ENCODE measurements at regions not wholly inside any gene's neighbourhood (a gene's known extent, or its start where the extent isn't known, plus 50 kb on each side); places are given as distances from the start of the nearest gene placed in this dataset.

GRCh38 chr2:120517751-120518469 lies 172.0 kb downstream of the INHBB start (continued):
- TF ChIP-seq POLR2AphosphoS5 (IDR thresholded peaks at IDR 0.05; ENCODE audit: low read length) (no peak), NFYB (IDR thresholded peaks at IDR 0.05; ENCODE audit: insufficient read depth, low read depth, low read length) (no peak), SMC3 (IDR thresholded peaks at IDR 0.05; ENCODE audit: borderline replicate concordance, low read length) (no peak), RUNX3 (IDR thresholded peaks at IDR 0.05; ENCODE audit: low read length) (no peak), DPF2 (IDR thresholded peaks at IDR 0.05) (no peak)
- TF ChIP-seq, protein P1, sequence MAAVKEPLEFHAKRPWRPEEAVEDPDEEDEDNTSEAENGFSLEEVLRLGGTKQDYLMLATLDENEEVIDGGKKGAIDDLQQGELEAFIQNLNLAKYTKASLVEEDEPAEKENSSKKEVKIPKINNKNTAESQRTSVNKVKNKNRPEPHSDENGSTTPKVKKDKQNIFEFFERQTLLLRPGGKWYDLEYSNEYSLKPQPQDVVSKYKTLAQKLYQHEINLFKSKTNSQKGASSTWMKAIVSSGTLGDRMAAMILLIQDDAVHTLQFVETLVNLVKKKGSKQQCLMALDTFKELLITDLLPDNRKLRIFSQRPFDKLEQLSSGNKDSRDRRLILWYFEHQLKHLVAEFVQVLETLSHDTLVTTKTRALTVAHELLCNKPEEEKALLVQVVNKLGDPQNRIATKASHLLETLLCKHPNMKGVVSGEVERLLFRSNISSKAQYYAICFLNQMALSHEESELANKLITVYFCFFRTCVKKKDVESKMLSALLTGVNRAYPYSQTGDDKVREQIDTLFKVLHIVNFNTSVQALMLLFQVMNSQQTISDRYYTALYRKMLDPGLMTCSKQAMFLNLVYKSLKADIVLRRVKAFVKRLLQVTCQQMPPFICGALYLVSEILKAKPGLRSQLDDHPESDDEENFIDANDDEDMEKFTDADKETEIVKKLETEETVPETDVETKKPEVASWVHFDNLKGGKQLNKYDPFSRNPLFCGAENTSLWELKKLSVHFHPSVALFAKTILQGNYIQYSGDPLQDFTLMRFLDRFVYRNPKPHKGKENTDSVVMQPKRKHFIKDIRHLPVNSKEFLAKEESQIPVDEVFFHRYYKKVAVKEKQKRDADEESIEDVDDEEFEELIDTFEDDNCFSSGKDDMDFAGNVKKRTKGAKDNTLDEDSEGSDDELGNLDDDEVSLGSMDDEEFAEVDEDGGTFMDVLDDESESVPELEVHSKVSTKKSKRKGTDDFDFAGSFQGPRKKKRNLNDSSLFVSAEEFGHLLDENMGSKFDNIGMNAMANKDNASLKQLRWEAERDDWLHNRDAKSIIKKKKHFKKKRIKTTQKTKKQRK (IDR thresholded peaks at IDR 0.05; ENCODE audit: low read depth, low read length), result no peak

- intact Hi-C loops (cut with micrococcal nuclease; ENCODE audit: unreplicated experiment) (no loop called here), in situ Hi-C loops (cut with MboI) (no loop called here)
- Histone ChIP-seq H3K79me2 (ENCODE audit: control insufficient read depth, insufficient read depth, low read length) (no peaks in the 10 kb centered on the region), H3K4me3 (no peak overlapping the region), H3K4me1 (ENCODE audit: control insufficient read depth, insufficient read depth, low read length) (no peaks in the 10 kb centered on the region), H2AFZ (ENCODE audit: control insufficient read depth, low read depth, low read length) (no peak overlapping the region), H3K27me3 (replicated peaks in 1 of 2; ENCODE audit: control insufficient read depth in 2 of 2, insufficient read depth in 2 of 2, low read length in 1 of 2) (peaks cover 4 to 6% of the 10 kb centered on the region in 2 experiments; a peak in 2 of 4 replicates), H3K36me3 (ENCODE audit: control insufficient read depth in 2 of 2, insufficient read depth in 2 of 2, low read length in 1 of 2) (no peaks in the 10 kb centered on the region), H3K9ac (ENCODE audit: control insufficient read depth, insufficient read depth, low read length) (no peak overlapping the region), H4K20me1 (ENCODE audit: control insufficient read depth, insufficient read depth) (peaks cover 2% of the 10 kb centered on the region; the same call in 1 of the 2 replicates), H3K9me3 (replicated peaks; ENCODE audit: control insufficient read depth, insufficient read depth, low read length) (no peaks in the 10 kb centered on the region), H3K27ac (ENCODE audit: control insufficient read depth, insufficient read depth) (no peak overlapping the region), H3K4me2 (ENCODE audit: control insufficient read depth, insufficient read depth) (no peak overlapping the region)
- ATAC-seq (no peak), DNase-seq (ENCODE audit: low read depth, low spot score) (no peak), FAIRE-seq (no peak)
- 21% methylated on average over 5 of the region's 5 CpGs for WGBS (ENCODE audit: insufficient coverage, insufficient replicate concordance, low lambda C conversion rate, missing lambda C conversion rate)
- POLR2A ChIA-PET, result no interaction called here
- CTCF ChIA-PET, result no interaction called here
- BruUV-seq (replicated peaks), result no TSS peak
- RAD21 ChIA-PET (ENCODE audit: unreplicated experiment), result no interaction called here
- SMC1A ChIA-PET (ENCODE audit: uncharacterized antibody, unreplicated experiment), result interaction anchor here (1.0 kb wide), 1 partner anchor 206 kb away, joined by 3 read pairs; no protein-coding TSS in a partner anchor
- TF ChIP-seq HDGF (IDR thresholded peaks at IDR 0.05) (no peak), SRF (IDR thresholded peaks at IDR 0.05; ENCODE audit: low read depth in 2 of 2, low read length in 2 of 2) (no peak), ZSCAN29 (IDR thresholded peaks at IDR 0.05) (no peak), MYC (IDR thresholded peaks at IDR 0.05; ENCODE audit: insufficient read depth, insufficient read length, insufficient replicate concordance, low read length, severe bottlenecking) (no peak), ZZZ3 (IDR thresholded peaks at IDR 0.05; ENCODE audit: control insufficient read depth, insufficient read length, low read depth) (no peak), CREB1 (IDR thresholded peaks at IDR 0.05; ENCODE audit: low read depth) (no peak), YBX1 (IDR thresholded peaks at IDR 0.05) (no peak), STAT1 (conservative IDR thresholded peaks at IDR 0.05) (no peak)
- TF ChIP-seq, protein P2, sequence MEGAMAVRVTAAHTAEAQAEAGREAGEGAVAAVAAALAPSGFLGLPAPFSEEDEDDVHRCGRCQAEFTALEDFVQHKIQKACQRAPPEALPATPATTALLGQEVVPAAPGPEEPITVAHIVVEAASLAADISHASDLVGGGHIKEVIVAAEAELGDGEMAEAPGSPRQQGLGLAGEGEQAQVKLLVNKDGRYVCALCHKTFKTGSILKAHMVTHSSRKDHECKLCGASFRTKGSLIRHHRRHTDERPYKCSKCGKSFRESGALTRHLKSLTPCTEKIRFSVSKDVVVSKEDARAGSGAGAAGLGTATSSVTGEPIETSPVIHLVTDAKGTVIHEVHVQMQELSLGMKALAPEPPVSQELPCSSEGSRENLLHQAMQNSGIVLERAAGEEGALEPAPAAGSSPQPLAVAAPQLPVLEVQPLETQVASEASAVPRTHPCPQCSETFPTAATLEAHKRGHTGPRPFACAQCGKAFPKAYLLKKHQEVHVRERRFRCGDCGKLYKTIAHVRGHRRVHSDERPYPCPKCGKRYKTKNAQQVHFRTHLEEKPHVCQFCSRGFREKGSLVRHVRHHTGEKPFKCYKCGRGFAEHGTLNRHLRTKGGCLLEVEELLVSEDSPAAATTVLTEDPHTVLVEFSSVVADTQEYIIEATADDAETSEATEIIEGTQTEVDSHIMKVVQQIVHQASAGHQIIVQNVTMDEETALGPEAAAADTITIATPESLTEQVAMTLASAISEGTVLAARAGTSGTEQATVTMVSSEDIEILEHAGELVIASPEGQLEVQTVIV (IDR thresholded peaks at IDR 0.05; ENCODE audit: borderline replicate concordance, partially characterized antibody), result no peak
Observed at GRCh38 chr2:120518819-120519218, 172.9 kb downstream of the INHBB start.

Measured in GM12878 (cell line).